PC-3 (cell line): ENCODE measurements at regions not wholly inside any gene's neighbourhood (a gene's known extent, or its start where the extent isn't known, plus 50 kb on each side); places are given as distances from the start of the nearest gene placed in this dataset.

ENCODE experiments used
- ATAC-seq: fragments of 200-7000 bp; cut with Tn5 transposase; 2 replicates; pipeline ENCODE4 v1.9.1; 2020; ENCODE audit warnings: mild to moderate bottlenecking, moderate library complexity
- BruUV-seq: library from RNA; stranded (reverse); fragments of 400-500 nt; replicated peaks from 2 replicates; lab custom pipeline; 2021; lab: Mats Ljungman, UMichigan
- CTCF ChIA-PET: fragments of 300-600 bp; sonication (Branson Sonifier 250); formaldehyde crosslinking; loops from one replicate; lab custom pipeline; 2022; ENCODE audit warnings: antibody characterized with exemption; lab: Charles Lee
- POLR2A ChIA-PET: fragments of 300-600 bp; sonication (Branson Sonifier 250); formaldehyde crosslinking; loops from one replicate; lab custom pipeline; 2022; ENCODE audit warnings: antibody characterized with exemption; ENCODE audit not compliant: unreplicated experiment; lab: Charles Lee
- DNase-seq: peaks from one replicate; pipeline ENCODE4 v3.0.0-alpha.2; 2015
- H2AFZ ChIP-seq: fragments of 300-600 bp; sonication (generic); 2 replicates; pipeline ENCODE4 v1.6.0; 2016; ENCODE audit warnings: antibody characterized with exemption, low read length
- H3F3A ChIP-seq: fragments of 300-600 bp; sonication (generic); one replicate; pipeline ENCODE4 v1.6.0; 2017; ENCODE audit warnings: antibody characterized with exemption, low read length, control low read depth, mild to moderate bottlenecking; ENCODE audit not compliant: unreplicated experiment
- H3K27ac ChIP-seq: fragments of 300-600 bp; sonication (generic); 2 replicates; pipeline ENCODE4 v1.5.1; 2016; ENCODE audit warnings: mild to moderate bottlenecking, low read length
- H3K27me3 ChIP-seq: fragments of 300-600 bp; sonication (generic); 2 replicates; pipeline ENCODE4 v1.6.1; 2016; ENCODE audit warnings: low read length, mixed read lengths
- H3K36me3 ChIP-seq: fragments of 300-600 bp; sonication (generic); 2 replicates; pipeline ENCODE4 v1.6.1; 2016; ENCODE audit warnings: low read depth, mixed run types, low read length, mixed read lengths
- H3K4me1 ChIP-seq: fragments of 300-600 bp; sonication (generic); 2 replicates; pipeline ENCODE4 v1.5.1; 2016; ENCODE audit warnings: low read length; ENCODE audit not compliant: insufficient read depth
- H3K4me2 ChIP-seq: fragments of 300-600 bp; sonication (generic); 2 replicates; pipeline ENCODE4 v1.6.0; 2016; ENCODE audit warnings: low read length
- H3K4me3 ChIP-seq: fragments of 300-600 bp; sonication (generic); 2 replicates; pipeline ENCODE4 v1.5.1; 2016; ENCODE audit warnings: mild to moderate bottlenecking, low read length, mixed read lengths
- H3K79me2 ChIP-seq: fragments of 300-600 bp; sonication (generic); 2 replicates; pipeline ENCODE4 v1.6.1; 2017; ENCODE audit warnings: low read length, mixed read lengths
- H3K9ac ChIP-seq: fragments of 300-600 bp; sonication (generic); 2 replicates; pipeline ENCODE4 v1.6.0; 2016; ENCODE audit warnings: mild to moderate bottlenecking, low read length
- H3K9me2 ChIP-seq: fragments of 300-600 bp; sonication (generic); replicated peaks from 2 replicates; pipeline ENCODE4 v1.6.1; 2016; ENCODE audit warnings: mixed run types, low read length, mixed read lengths
- H3K9me3 ChIP-seq: fragments of 300-600 bp; sonication (generic); 2 replicates; pipeline ENCODE4 v1.6.1; 2016; ENCODE audit warnings: low read length, mixed read lengths
- H4K20me1 ChIP-seq: fragments of 300-600 bp; sonication (generic); 2 replicates; pipeline ENCODE4 v1.6.1; 2016; ENCODE audit warnings: low read length, mixed read lengths
- EZH2 ChIP-seq: fragments of 300-600 bp; sonication (generic); IDR thresholded peaks from one replicate; pipeline ENCODE4 v1.6.1; 2017; ENCODE audit warnings: antibody characterized with exemption, mild to moderate bottlenecking, low read length; ENCODE audit not compliant: unreplicated experiment
- EZH2phosphoT487 ChIP-seq: fragments of 300-600 bp; sonication (generic); IDR thresholded peaks from 2 replicates; pipeline ENCODE4 v1.6.1; 2018; ENCODE audit warnings: mild to moderate bottlenecking, antibody characterized with exemption, low read length, borderline replicate concordance
- intact Hi-C: fragments of 100-400 bp; cut with micrococcal nuclease; formaldehyde crosslinking; loops from 2 replicates; pipeline ENCODE4 v1.9.0; 2023
- TF ChIP-seq, protein P1 (sequence below): fragments of 300-600 bp; sonication (generic); conservative IDR thresholded peaks from 2 replicates; pipeline ENCODE4 v1.5.1; 2017; ENCODE audit warnings: antibody characterized with exemption, low read depth, mild to moderate bottlenecking, low read length

DNA sequence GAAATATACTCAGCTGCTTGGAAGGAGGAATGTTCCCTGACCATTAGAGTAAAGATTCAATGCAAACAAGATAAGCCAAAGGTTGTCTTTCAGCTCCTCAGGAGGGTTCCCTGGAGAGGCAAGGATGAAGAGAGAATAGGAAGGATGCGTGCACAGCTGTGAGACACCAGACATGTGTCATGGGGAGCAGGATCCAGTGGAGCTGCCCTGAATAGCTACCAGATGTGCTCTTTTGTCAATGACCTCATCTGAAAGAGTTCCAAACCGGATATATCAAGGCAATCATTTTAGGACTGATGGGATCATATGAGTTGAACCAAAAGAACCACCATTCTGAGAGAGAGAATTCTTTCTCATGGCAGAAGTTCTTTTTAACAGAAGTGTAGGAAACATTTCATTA is 490.6 kb downstream of the IRS1 start:
- POLR2A ChIA-PET = no interaction called here
- intact Hi-C loops = no loop called here
- TF ChIP-seq, protein P1, sequence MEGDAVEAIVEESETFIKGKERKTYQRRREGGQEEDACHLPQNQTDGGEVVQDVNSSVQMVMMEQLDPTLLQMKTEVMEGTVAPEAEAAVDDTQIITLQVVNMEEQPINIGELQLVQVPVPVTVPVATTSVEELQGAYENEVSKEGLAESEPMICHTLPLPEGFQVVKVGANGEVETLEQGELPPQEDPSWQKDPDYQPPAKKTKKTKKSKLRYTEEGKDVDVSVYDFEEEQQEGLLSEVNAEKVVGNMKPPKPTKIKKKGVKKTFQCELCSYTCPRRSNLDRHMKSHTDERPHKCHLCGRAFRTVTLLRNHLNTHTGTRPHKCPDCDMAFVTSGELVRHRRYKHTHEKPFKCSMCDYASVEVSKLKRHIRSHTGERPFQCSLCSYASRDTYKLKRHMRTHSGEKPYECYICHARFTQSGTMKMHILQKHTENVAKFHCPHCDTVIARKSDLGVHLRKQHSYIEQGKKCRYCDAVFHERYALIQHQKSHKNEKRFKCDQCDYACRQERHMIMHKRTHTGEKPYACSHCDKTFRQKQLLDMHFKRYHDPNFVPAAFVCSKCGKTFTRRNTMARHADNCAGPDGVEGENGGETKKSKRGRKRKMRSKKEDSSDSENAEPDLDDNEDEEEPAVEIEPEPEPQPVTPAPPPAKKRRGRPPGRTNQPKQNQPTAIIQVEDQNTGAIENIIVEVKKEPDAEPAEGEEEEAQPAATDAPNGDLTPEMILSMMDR = no peak
- Histone ChIP-seq H2AFZ (no peak overlapping the region), H3K79me2 (no peaks in the 10 kb centered on the region), H3K9me3 (no peaks in the 10 kb centered on the region), H3K9ac (no peak overlapping the region), H3K4me3 (no peak overlapping the region), H3K4me2 (no peak overlapping the region), H3K9me2 (no peaks in the 10 kb centered on the region), H3F3A (no peaks in the 10 kb centered on the region), H3K36me3 (no peaks in the 10 kb centered on the region), H4K20me1 (no peaks in the 10 kb centered on the region), H3K27ac (no peak overlapping the region), H3K4me1 (no peaks in the 10 kb centered on the region), H3K27me3 (no peaks in the 10 kb centered on the region)
- CTCF ChIA-PET = no interaction called here
- DNase-seq (no peak), ATAC-seq (no peak)
- no TSS peak for BruUV-seq

DNA sequence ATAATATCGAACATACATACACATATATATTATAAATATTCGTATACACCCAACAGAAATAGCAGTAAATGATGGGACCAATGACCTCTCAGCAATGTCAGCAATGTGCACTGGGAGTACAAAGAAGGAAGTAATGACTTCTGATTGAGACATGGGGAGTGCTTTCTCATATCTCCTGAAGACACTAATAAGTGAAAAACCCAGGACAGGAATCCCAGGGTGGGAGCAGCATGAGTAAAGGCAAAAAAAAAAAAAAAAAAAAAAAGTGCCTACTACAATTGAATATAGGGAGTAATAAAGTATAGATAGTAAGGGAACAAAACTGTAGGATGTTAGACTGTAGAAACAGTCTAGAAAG is 491.3 kb downstream of the IRS1 start:
- H3K9ac ChIP-seq = no peak overlapping the region
- TF ChIP-seq, protein P1 = no peak
- TF ChIP-seq EZH2phosphoT487 (no peak), EZH2 (no peak)
- no peaks in the 10 kb centered on the region for H3K9me3 ChIP-seq
- no peaks in the 10 kb centered on the region for H3K36me3 ChIP-seq
- H3K27me3 ChIP-seq = no peaks in the 10 kb centered on the region
- H3K4me1 ChIP-seq = no peaks in the 10 kb centered on the region
- no peak overlapping the region for H2AFZ ChIP-seq
- POLR2A ChIA-PET = no interaction called here
- no peak overlapping the region for H3K4me2 ChIP-seq
- H3K79me2 ChIP-seq = no peaks in the 10 kb centered on the region
- H3F3A ChIP-seq = no peaks in the 10 kb centered on the region
- CTCF ChIA-PET = no interaction called here
- H3K27ac ChIP-seq = no peak overlapping the region
- BruUV-seq = no TSS peak
- H3K9me2 ChIP-seq = no peaks in the 10 kb centered on the region
- no peak for ATAC-seq
- intact Hi-C loops = no loop called here
- no peak overlapping the region for H3K4me3 ChIP-seq
- no peaks in the 10 kb centered on the region for H4K20me1 ChIP-seq
- DNase-seq = no peak

DNA sequence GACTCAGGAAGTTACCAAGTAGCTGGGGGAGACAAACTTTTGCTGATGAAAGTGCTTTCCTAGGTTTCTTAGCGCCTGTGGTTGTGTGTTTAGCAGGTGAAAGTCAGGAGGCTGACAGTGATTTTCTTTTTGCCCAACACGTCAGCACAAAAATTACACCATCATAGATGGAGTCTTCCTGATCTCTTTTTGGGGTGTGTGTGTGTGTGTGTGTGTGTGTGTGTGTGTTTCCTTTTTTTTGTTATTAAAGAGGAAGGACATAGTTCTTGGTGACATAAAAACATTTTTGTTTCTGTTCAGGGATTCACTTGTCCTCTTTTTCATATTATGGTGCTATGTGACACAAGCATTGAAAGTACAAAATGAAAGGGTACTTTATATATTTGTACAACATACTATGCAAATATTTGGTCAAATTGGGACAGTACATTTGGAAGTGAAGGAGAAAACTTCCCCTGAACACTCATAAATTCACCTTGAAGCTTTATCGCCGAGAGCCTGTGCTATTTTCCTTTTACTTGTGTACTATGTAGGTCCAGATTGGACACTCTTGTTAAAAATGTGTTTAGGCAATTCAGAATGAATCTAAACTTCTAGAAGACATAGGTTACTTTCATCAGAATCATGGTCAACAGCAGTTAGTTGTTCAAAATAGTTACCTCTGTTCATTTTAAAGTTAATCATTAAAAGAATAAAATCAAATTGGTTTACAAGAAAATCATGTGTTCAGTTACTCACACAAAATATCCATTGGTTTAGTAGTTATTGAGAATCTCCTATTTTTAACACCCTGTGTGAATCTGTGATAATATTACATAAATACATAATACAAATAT is 491.9 kb downstream of the IRS1 start:
- Histone ChIP-seq H3K9me3 (no peaks in the 10 kb centered on the region), H3K79me2 (no peaks in the 10 kb centered on the region), H3F3A (no peaks in the 10 kb centered on the region), H3K9me2 (no peaks in the 10 kb centered on the region), H3K9ac (no peak overlapping the region), H3K4me3 (no peak overlapping the region), H3K4me1 (no peaks in the 10 kb centered on the region), H3K27ac (no peak overlapping the region), H3K4me2 (no peak overlapping the region), H4K20me1 (no peaks in the 10 kb centered on the region), H2AFZ (no peak overlapping the region), H3K36me3 (no peaks in the 10 kb centered on the region), H3K27me3 (no peaks in the 10 kb centered on the region)
- intact Hi-C loops = no loop called here
- DNase-seq = no peak
- POLR2A ChIA-PET = no interaction called here
- TF ChIP-seq EZH2phosphoT487 = no peak
- TF ChIP-seq, protein P1 = no peak
- TF ChIP-seq EZH2 = no peak
- no peak for ATAC-seq
- BruUV-seq = no TSS peak
- CTCF ChIA-PET = no interaction called here
